Testis (tissue), 2 donors: ENCODE measurements at regions not wholly inside any gene's neighbourhood (a gene's known extent, or its start where the extent isn't known, plus 50 kb on each side); places are given as distances from the start of the nearest gene placed in this dataset.
"Not testable (repeated sequence)": the region's sequence is repeated elsewhere in the genome, so short reads cannot be mapped to it uniquely, and the experiment has no call there.

ENCODE experiments used
- DNase-seq: peaks from one replicate; pipeline ENCODE4 v3.0.0-alpha.2; 2019
- H3K27ac ChIP-seq, 2 donors: fragments of 200-600 bp; sonication (generic); one replicate each; pipeline ENCODE4 v1.5.1; 2019
- H3K27me3 ChIP-seq: fragments of 200-600 bp; sonication (generic); one replicate; pipeline ENCODE4 v1.5.1; 2019
- H3K36me3 ChIP-seq: fragments of 200-600 bp; sonication (generic); one replicate; pipeline ENCODE4 v1.5.1; 2017; ENCODE audit warnings: low read depth; ENCODE audit errors: missing control alignments
- H3K4me1 ChIP-seq: fragments of 200-600 bp; sonication (generic); one replicate; pipeline ENCODE4 v1.5.1; 2019
- H3K4me3 ChIP-seq, 2 donors: fragments of 200-600 bp; sonication (generic); one replicate each; pipeline ENCODE4 v1.5.1; 2017 to 2019
- H3K9me3 ChIP-seq: fragments of 200-600 bp; sonication (generic); one replicate; pipeline ENCODE4 v1.5.1; 2017
- CTCF ChIP-seq, 3 experiments: fragments of 450-650 bp in 2 of 3; fragments of 200-600 bp in 1 of 3; sonication (generic) in 1 of 3; IDR thresholded peaks; one replicate each; pipeline ENCODE4 v1.5.1; 2016 to 2019; ENCODE audit warnings: antibody characterized with exemption in 3 of 3, mild to moderate bottlenecking in 2 of 3, moderate library complexity in 1 of 3
- POLR2A ChIP-seq: fragments of 450-650 bp; IDR thresholded peaks from one replicate; pipeline ENCODE4 v1.6.1; 2017; ENCODE audit warnings: antibody characterized with exemption, mild to moderate bottlenecking, moderate library complexity
- WGBS, 2 donors: methylation state at CpG; one replicate each; pipeline ENCODE4 v1.1.5; 2018; 5-methylcytosine and 5-hydroxymethylcytosine counted together
- intact Hi-C: fragments of 100-400 bp; cut with DNase I; formaldehyde crosslinking; loops from one replicate; pipeline ENCODE4 v1.15.1; 2023; ENCODE audit warnings: low total_unique reads

- Histone ChIP-seq H3K36me3 (no peaks in the 10 kb centered on the region), H3K4me3 (no peak overlapping the region), H3K9me3 (no peaks in the 10 kb centered on the region), H3K4me1 (no peaks in the 10 kb centered on the region), H3K27me3 (no peaks in the 10 kb centered on the region), H3K27ac (no peak overlapping the region)
- TF ChIP-seq CTCF (IDR thresholded peaks at IDR 0.05) (no peak), POLR2A (no peak)
- DNase-seq = no peak
- intact Hi-C loops = no loop called here
These were observed 134.8 kb downstream of the ZNF648 start for GRCh38 chr1:181926697-181927096.

GRCh38 chr1:181924034-181924433, 137.5 kb downstream of the ZNF648 start:
- DNase-seq, H3K36me3 ChIP-seq, intact Hi-C loops, H3K9me3 ChIP-seq, H3K4me1 ChIP-seq, H3K27me3 ChIP-seq, H3K4me3 ChIP-seq, H3K27ac ChIP-seq: not testable (repeated sequence)
- WGBS, 2 donors = 91 to 95% methylated on average over 2 of the region's 2 CpGs

- intact Hi-C loops = no loop called here
- H3K4me1 ChIP-seq = no peaks in the 10 kb centered on the region
- no peak for TF ChIP-seq POLR2A
- no peak for TF ChIP-seq CTCF (IDR thresholded peaks at IDR 0.05)
- no peaks in the 10 kb centered on the region for H3K27me3 ChIP-seq
- H3K27ac ChIP-seq = no peak overlapping the region
- 80 to 85% methylated on average over 1 of the region's 1 CpG for WGBS, 2 donors
- H3K36me3 ChIP-seq = no peaks in the 10 kb centered on the region
- H3K9me3 ChIP-seq = no peaks in the 10 kb centered on the region
- no peak for DNase-seq
- H3K4me3 ChIP-seq = no peak overlapping the region
These were observed 142.0 kb downstream of the ZNF648 start for GRCh38 chr1:181919542-181919941.

GRCh38 chr1:181918880-181919525, 142.5 kb downstream of the ZNF648 start:
- Histone ChIP-seq H3K27ac (no peak overlapping the region), H3K27me3 (no peaks in the 10 kb centered on the region), H3K4me1 (no peaks in the 10 kb centered on the region), H3K36me3 (no peaks in the 10 kb centered on the region), H3K4me3 (no peak overlapping the region), H3K9me3 (no peaks in the 10 kb centered on the region)
- DNase-seq = no peak
- intact Hi-C loops = no loop called here
- 67 to 71% methylated on average over 6 to 7 of the region's 7 CpGs for WGBS, 2 donors
- no peak for TF ChIP-seq CTCF (IDR thresholded peaks at IDR 0.05)
- no peak for TF ChIP-seq POLR2A

- TF ChIP-seq POLR2A (no peak), CTCF (IDR thresholded peaks at IDR 0.05) (no peak)
- intact Hi-C loops = no loop called here
- DNase-seq = no peak
- H3K4me3 ChIP-seq = no peak overlapping the region
- 96 to 100% methylated on average over 1 of the region's 1 CpG for WGBS, 2 donors
- H3K36me3 ChIP-seq = no peaks in the 10 kb centered on the region
- no peaks in the 10 kb centered on the region for H3K4me1 ChIP-seq
- no peaks in the 10 kb centered on the region for H3K27me3 ChIP-seq
- H3K27ac ChIP-seq = no peak overlapping the region
- no peaks in the 10 kb centered on the region for H3K9me3 ChIP-seq
These were observed 149.8 kb downstream of the ZNF648 start for GRCh38 chr1:181911715-181912114.
